ENCODE measurements at regions not wholly inside any gene's neighbourhood (a gene's known extent, or its start where the extent isn't known, plus 50 kb on each side); places are given as distances from the start of the nearest gene placed in this dataset.

DNA sequence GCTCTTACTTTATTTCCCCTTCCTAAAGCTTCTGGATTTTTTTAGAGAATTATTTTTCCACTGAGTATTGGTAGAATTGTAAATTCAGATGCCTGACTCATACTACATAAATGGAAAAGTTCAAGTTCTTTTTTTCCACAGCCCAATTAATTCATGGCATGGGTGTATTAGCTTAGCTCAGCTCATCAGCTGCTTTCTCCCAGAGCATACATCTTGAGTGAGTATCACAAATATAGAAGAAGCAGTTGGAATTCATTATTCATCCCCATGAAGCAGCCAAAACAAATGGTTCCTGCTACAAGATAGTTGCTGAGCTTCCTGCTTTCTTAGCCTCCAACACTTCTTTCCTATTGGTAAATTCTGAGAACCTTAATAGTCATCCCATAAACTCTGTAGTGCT lies 105.1 kb downstream of the C12orf50 start:
- Mint-ChIP-seq H3K27ac (no peak overlapping the region), H3K4me1 (no peaks in the 10 kb centered on the region), H3K9me3 (no peaks in the 10 kb centered on the region), H3K4me3 (no peak overlapping the region), H3K27me3 (ENCODE audit: low read depth) (no peaks in the 10 kb centered on the region), H3K36me3 (ENCODE audit: insufficient read depth in 1 of 3, low read depth in 3 of 3) (no peaks in the 10 kb centered on the region)
- Histone ChIP-seq H3K4me1 (ENCODE audit: insufficient read depth, low read length) (no peaks in the 10 kb centered on the region), H3K27me3 (ENCODE audit: insufficient read depth, low read length) (no peaks in the 10 kb centered on the region; the same call in 1 of the 2 replicates), H2BK15ac (ENCODE audit: low read depth, low read length) (no peak overlapping the region), H4K91ac (ENCODE audit: insufficient read length, low read depth, low read length) (no peak overlapping the region), H4K20me1 (ENCODE audit: control insufficient read depth, insufficient read depth, insufficient read length) (no peaks in the 10 kb centered on the region), H3K4ac (ENCODE audit: low read depth, low read length) (no peak overlapping the region), H3K56ac (ENCODE audit: insufficient read length, low read depth, low read length) (no peak overlapping the region), H2AFZ (ENCODE audit: low read length) (no peak overlapping the region), H2BK5ac (ENCODE audit: insufficient read length, low read length) (no peak overlapping the region), H2BK20ac (ENCODE audit: low read depth, low read length, poor library complexity, severe bottlenecking) (no peak overlapping the region), H3K18ac (ENCODE audit: insufficient read length, low read depth, low read length) (no peak overlapping the region), H3K27ac (ENCODE audit: insufficient read length, low read depth, low read length) (no peak overlapping the region), H3K79me1 (ENCODE audit: insufficient read depth, low read depth, low read length, poor library complexity, severe bottlenecking) (no peaks in the 10 kb centered on the region), H3K79me2 (ENCODE audit: insufficient read depth, low read length) (no peaks in the 10 kb centered on the region), H3K9ac (ENCODE audit: extremely low read depth, insufficient read length, low read length) (no peak overlapping the region), H3K23me2 (ENCODE audit: insufficient read length, low read depth, low read length, poor library complexity, severe bottlenecking) (no peaks in the 10 kb centered on the region), H4K5ac (ENCODE audit: insufficient read length, low read depth, low read length) (no peak overlapping the region), H3K9me3 (ENCODE audit: control insufficient read depth, low read depth, low read length) (no peaks in the 10 kb centered on the region), H2AK5ac (ENCODE audit: insufficient read length, low read length) (no peak overlapping the region), H4K8ac (replicated peaks; ENCODE audit: insufficient read length, low read depth, low read length) (no peak overlapping the region), H3K4me2 (ENCODE audit: insufficient read depth, insufficient read length, low read length) (no peak overlapping the region), H2BK12ac (ENCODE audit: insufficient read length, low read depth, low read length) (no peak overlapping the region), H2BK120ac (ENCODE audit: low read depth, low read length, poor library complexity, severe bottlenecking) (no peak overlapping the region), H3K14ac (ENCODE audit: insufficient read depth, low read length) (no peak overlapping the region), H3T11ph (ENCODE audit: low read length) (no peak overlapping the region), H3K23ac (ENCODE audit: insufficient read length, low read depth, low read length) (no peak overlapping the region)
- DNase-seq, result no peak
- TF ChIP-seq, protein P1, sequence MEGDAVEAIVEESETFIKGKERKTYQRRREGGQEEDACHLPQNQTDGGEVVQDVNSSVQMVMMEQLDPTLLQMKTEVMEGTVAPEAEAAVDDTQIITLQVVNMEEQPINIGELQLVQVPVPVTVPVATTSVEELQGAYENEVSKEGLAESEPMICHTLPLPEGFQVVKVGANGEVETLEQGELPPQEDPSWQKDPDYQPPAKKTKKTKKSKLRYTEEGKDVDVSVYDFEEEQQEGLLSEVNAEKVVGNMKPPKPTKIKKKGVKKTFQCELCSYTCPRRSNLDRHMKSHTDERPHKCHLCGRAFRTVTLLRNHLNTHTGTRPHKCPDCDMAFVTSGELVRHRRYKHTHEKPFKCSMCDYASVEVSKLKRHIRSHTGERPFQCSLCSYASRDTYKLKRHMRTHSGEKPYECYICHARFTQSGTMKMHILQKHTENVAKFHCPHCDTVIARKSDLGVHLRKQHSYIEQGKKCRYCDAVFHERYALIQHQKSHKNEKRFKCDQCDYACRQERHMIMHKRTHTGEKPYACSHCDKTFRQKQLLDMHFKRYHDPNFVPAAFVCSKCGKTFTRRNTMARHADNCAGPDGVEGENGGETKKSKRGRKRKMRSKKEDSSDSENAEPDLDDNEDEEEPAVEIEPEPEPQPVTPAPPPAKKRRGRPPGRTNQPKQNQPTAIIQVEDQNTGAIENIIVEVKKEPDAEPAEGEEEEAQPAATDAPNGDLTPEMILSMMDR (conservative IDR thresholded peaks at IDR 0.05), result no peak
